ENCODE measurements at regions not wholly inside any gene's neighbourhood (a gene's known extent, or its start where the extent isn't known, plus 50 kb on each side); places are given as distances from the start of the nearest gene placed in this dataset.

DNA sequence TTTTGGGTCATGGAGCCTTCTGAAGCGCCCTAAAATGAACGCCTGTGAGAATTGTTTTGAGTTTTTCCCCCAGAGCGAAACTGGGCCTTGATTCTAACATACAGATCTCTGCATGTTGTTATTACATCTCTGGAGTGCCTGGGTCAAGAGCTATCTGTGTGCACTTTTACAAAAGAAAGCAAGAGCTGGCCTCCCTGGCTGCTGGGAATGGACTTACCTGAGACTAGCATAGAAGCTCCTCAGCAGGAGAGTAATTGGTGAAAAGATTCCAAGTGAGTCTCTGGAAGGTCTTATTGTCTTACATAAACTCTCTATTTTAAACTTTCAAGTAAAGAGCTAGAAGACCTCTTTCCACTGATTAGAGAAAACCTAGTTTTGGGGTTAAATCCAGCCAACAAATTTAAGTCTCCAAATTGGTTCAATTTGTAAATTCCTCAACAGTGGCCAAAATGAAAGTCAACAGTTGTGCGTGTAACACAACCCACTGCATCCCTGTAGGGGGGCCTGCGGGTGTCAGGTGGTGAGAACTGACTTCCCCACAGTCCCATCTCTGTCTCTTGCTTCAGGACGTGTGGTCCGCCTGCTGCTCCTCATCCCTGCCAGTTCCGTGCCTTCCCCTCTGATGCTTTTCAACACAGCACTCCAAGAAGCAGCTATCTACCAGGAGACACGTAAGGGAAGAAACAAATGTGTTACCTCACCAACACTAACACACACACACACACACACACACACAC lies 206.1 kb downstream of the SH3BP4 start:
- Histone ChIP-seq H3K4me3 (no peak overlapping the region), H3K9me3 (no peaks in the 10 kb centered on the region), H3K4me2 (no peak overlapping the region), H3K27ac (peak overlapping the region in 1 of 2 experiments; percentile 5; a peak in 1 of 6 replicates), H3K4me1 (peaks cover 19% of the 10 kb centered on the region)
- FAIRE-seq = no peak
- WGBS (ENCODE audit: missing lambda C conversion rate) = 77% methylated on average over 9 of the region's 9 CpGs
- CTCF ChIA-PET = interaction anchor here (0.9 to 2.5 kb wide), 3 partner anchors 22 to 41 kb away, joined by 3 to 9 read pairs (median 3); no protein-coding TSS in a partner anchor
- TF ChIP-seq POLR2AphosphoS2 (conservative IDR thresholded peaks at IDR 0.05; ENCODE audit: low read length) (no peak), CHD4 (IDR thresholded peaks at IDR 0.05; ENCODE audit: borderline replicate concordance) (no peak), TFCP2L1 (CRISPR knock-in tag; IDR thresholded peaks at IDR 0.05) (no peak), SMC3 (IDR thresholded peaks at IDR 0.05) (no peak), HEYL (CRISPR knock-in tag; IDR thresholded peaks at IDR 0.05) (no peak), MAZ (IDR thresholded peaks at IDR 0.05; ENCODE audit: borderline replicate concordance, low read depth, low read length) (no peak), MYC (IDR thresholded peaks at IDR 0.05; ENCODE audit: borderline replicate concordance, low read length) (no peak), HDAC2 (IDR thresholded peaks at IDR 0.05) (no peak)
- TF ChIP-seq, protein P1, sequence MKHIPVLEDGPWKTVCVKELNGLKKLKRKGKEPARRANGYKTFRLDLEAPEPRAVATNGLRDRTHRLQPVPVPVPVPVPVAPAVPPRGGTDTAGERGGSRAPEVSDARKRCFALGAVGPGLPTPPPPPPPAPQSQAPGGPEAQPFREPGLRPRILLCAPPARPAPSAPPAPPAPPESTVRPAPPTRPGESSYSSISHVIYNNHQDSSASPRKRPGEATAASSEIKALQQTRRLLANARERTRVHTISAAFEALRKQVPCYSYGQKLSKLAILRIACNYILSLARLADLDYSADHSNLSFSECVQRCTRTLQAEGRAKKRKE (CRISPR knock-in tag; IDR thresholded peaks at IDR 0.05; ENCODE audit: low read depth) = no peak
- TF ChIP-seq, protein P2, sequence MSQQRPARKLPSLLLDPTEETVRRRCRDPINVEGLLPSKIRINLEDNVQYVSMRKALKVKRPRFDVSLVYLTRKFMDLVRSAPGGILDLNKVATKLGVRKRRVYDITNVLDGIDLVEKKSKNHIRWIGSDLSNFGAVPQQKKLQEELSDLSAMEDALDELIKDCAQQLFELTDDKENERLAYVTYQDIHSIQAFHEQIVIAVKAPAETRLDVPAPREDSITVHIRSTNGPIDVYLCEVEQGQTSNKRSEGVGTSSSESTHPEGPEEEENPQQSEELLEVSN (IDR thresholded peaks at IDR 0.05; ENCODE audit: borderline replicate concordance, low read depth) = no peak
- no peak for DNase-seq (ENCODE audit: low read depth in 1 of 2, low spot score in 1 of 2)
- POLR2A ChIA-PET = no interaction called here
- no peak for ATAC-seq

DNA sequence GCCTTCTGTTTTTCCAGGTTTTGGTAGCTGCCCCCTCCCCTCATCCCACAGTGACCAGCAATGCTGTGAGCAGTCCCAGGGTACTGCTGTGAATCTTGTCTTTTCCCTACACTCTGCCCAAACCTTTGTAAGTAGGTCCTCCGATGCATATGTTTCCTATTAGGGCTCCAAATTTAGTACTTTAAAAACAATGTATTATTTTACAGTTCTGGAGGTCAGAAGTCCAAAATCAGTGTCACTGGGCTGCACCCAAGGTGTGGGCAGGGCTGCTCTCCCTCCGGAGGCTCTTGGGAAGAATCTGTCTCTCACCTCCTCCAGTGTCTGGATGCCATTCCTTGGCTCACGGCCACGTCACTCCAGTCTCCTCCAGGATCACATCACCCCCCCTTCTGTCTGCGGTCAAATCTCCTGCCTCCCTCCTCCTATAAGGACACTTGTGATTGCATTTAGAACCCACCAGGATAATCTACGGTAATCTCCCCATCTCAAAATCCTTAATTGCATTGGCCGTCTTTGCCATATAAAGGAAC lies 208.5 kb downstream of the SH3BP4 start:
- CTCF ChIA-PET = interaction anchor here (0.7 to 2.5 kb wide), 4 partner anchors 10 to 28 kb away, joined by 3 to 9 read pairs (median 4); no protein-coding TSS in a partner anchor
- no peak for ATAC-seq
- TF ChIP-seq POLR2A (IDR thresholded peaks at IDR 0.05; ENCODE audit: low read length) = no peak
- TF ChIP-seq FOSB (CRISPR knock-in tag; IDR thresholded peaks at IDR 0.05) = no peak
- no peak for TF ChIP-seq FOSL2 (IDR thresholded peaks at IDR 0.05)
- TF ChIP-seq FOSL2 (CRISPR knock-in tag; IDR thresholded peaks at IDR 0.05) = no peak
- no peak for TF ChIP-seq KDM5A (IDR thresholded peaks at IDR 0.05)
- TF ChIP-seq CHD4 (IDR thresholded peaks at IDR 0.05; ENCODE audit: borderline replicate concordance) = no peak
- TF ChIP-seq, protein P3, sequence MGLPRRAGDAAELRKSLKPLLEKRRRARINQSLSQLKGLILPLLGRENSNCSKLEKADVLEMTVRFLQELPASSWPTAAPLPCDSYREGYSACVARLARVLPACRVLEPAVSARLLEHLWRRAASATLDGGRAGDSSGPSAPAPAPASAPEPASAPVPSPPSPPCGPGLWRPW (IDR thresholded peaks at IDR 0.05) = no peak
- WGBS (ENCODE audit: missing lambda C conversion rate) = 74% methylated on average over 7 of the region's 7 CpGs
- Histone ChIP-seq H3K27ac (peak overlapping the region in 1 of 2 experiments; percentile 23; a peak in 1 of 6 replicates), H3K4me3 (no peak overlapping the region), H3K9me3 (no peaks in the 10 kb centered on the region), H3K4me1 (peaks cover 23% of the 10 kb centered on the region), H3K4me2 (no peak overlapping the region)
- DNase-seq (ENCODE audit: low read depth in 1 of 2, low spot score in 1 of 2) = no peak
- POLR2A ChIA-PET = no interaction called here
- FAIRE-seq = no peak

DNA sequence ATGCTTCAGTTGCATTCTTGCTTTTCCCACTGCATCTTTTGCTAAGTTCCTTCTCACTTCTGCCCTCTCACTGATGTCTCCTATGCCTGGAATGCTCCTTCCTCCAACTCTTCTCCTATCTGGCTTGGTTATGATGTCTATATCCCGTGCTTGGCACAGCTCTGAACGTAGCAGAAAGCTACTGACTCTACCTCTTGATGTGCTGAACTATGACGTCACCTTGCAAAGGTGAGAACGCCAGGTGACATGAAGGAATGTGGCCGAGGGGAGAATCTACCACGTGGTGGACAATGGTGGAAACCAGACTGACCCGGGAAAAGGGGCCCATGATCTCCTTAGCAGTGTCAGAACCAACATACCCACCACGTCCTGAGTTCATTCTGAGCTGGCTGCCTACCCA lies 209.7 kb downstream of the SH3BP4 start:
- H3K27ac ChIP-seq = peak overlapping the region; percentile 40 to 80; a peak in 5 of 6 replicates
- peaks cover 23% of the 10 kb centered on the region for H3K4me1 ChIP-seq
- 73% methylated on average over 8 of the region's 8 CpGs for WGBS (ENCODE audit: missing lambda C conversion rate)
- H3K4me3 ChIP-seq = no peak overlapping the region
- FAIRE-seq (no peak), ATAC-seq (no peak), DNase-seq (ENCODE audit: low read depth in 1 of 2, low spot score in 1 of 2) (no peak)
- no peaks in the 10 kb centered on the region for H3K9me3 ChIP-seq
- ChIA-PET CTCF (interaction anchor here (1.2 kb wide), 1 partner anchor 27 kb away, joined by 5 read pairs; no protein-coding TSS in a partner anchor), POLR2A (no interaction called here)
- peak overlapping the region; percentile 9; the same call in 1 of the 3 replicates for H3K4me2 ChIP-seq
- TF ChIP-seq, protein P4, sequence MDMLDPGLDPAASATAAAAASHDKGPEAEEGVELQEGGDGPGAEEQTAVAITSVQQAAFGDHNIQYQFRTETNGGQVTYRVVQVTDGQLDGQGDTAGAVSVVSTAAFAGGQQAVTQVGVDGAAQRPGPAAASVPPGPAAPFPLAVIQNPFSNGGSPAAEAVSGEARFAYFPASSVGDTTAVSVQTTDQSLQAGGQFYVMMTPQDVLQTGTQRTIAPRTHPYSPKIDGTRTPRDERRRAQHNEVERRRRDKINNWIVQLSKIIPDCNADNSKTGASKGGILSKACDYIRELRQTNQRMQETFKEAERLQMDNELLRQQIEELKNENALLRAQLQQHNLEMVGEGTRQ (IDR thresholded peaks at IDR 0.05) = no peak
- no peak for TF ChIP-seq EP300 (IDR thresholded peaks at IDR 0.05)
- TF ChIP-seq ZNF302 (CRISPR knock-in tag; IDR thresholded peaks at IDR 0.05) = no peak
- no peak for TF ChIP-seq SREBF2 (IDR thresholded peaks at IDR 0.05)
- TF ChIP-seq, protein P3 (IDR thresholded peaks at IDR 0.05) = no peak
- TF ChIP-seq ZSCAN20 (CRISPR knock-in tag; IDR thresholded peaks at IDR 0.05) = no peak
- TF ChIP-seq HOXA7 (CRISPR knock-in tag; IDR thresholded peaks at IDR 0.05) = no peak
- no peak for TF ChIP-seq CBX2 (IDR thresholded peaks at IDR 0.05; ENCODE audit: borderline replicate concordance, low read depth)
